A673 (cell line): ENCODE measurements at regions not wholly inside any gene's neighbourhood (a gene's known extent, or its start where the extent isn't known, plus 50 kb on each side); places are given as distances from the start of the nearest gene placed in this dataset.

Source experiments
- CTCF ChIP-seq: fragments of 300-800, 200-600 bp; sonication (generic); conservative IDR thresholded peaks from 2 replicates; pipeline ENCODE4 v1.5.1; 2017; ENCODE audit warnings: low read depth, mild to moderate bottlenecking, antibody characterized with exemption, low read length, moderate library complexity, mixed read lengths
- EZH2 ChIP-seq: fragments of 200-600 bp; sonication (generic); IDR thresholded peaks from 2 replicates; pipeline ENCODE4 v1.6.1; 2017; ENCODE audit warnings: borderline replicate concordance, low read depth, mild to moderate bottlenecking, mixed read lengths, antibody characterized with exemption, low read length; ENCODE audit not compliant: poor library complexity, severe bottlenecking

- TF ChIP-seq CTCF (no peak), EZH2 (no peak)
These were observed 164.6 kb downstream of the MID1IP1 start for GRCh38 chrX:38965888-38966287.
